Neural cell (in vitro differentiated cells): ENCODE measurements at regions not wholly inside any gene's neighbourhood (a gene's known extent, or its start where the extent isn't known, plus 50 kb on each side); places are given as distances from the start of the nearest gene placed in this dataset.

Source experiments
- H2AFZ ChIP-seq: fragments of 200-600, 300-800 bp; sonication (generic), shearing (Covaris generic); 2 replicates; pipeline ENCODE4 v1.6.0; 2014; ENCODE audit warnings: low read depth, mild to moderate bottlenecking, antibody characterized with exemption, low read length, moderate library complexity
- H3F3A ChIP-seq: fragments of 200-600 bp; shearing (Covaris generic); 2 replicates; pipeline ENCODE4 v1.6.1; 2016; ENCODE audit warnings: mild to moderate bottlenecking, moderate library complexity, mixed read lengths, antibody characterized with exemption, low read length; ENCODE audit not compliant: insufficient read depth, poor library complexity, severe bottlenecking
- H3K27ac ChIP-seq: fragments of 200-600, 300-800 bp; sonication (generic), shearing (Covaris generic); 2 replicates; pipeline ENCODE4 v1.5.1; 2014; ENCODE audit warnings: mild to moderate bottlenecking, low read length, moderate library complexity
- H3K27me3 ChIP-seq: fragments of 300-800, 200-600 bp; sonication (generic), shearing (Covaris generic); 2 replicates; pipeline ENCODE4 v1.6.0; 2014; ENCODE audit warnings: mild to moderate bottlenecking, low read depth, low read length, moderate library complexity; ENCODE audit not compliant: insufficient read depth
- H3K36me3 ChIP-seq: fragments of 300-800, 200-600 bp; sonication (generic), shearing (Covaris generic); 2 replicates; pipeline ENCODE4 v1.5.1; 2014; ENCODE audit warnings: mild to moderate bottlenecking, antibody characterized with exemption, low read length, moderate library complexity; ENCODE audit not compliant: insufficient read depth
- H3K4me2 ChIP-seq: fragments of 300-800, 200-600 bp; sonication (generic), shearing (Covaris generic); 2 replicates; pipeline ENCODE4 v1.6.0; 2014; ENCODE audit warnings: mild to moderate bottlenecking, low read length
- H3K4me3 ChIP-seq: fragments of 300-800, 200-600 bp; sonication (generic), shearing (Covaris generic); 2 replicates; pipeline ENCODE4 v1.5.1; 2014; ENCODE audit warnings: mild to moderate bottlenecking, low read length, moderate library complexity
- H3K79me2 ChIP-seq: fragments of 200-600 bp; shearing (Covaris generic); replicated peaks from 2 replicates; pipeline ENCODE4 v1.6.0; 2014; ENCODE audit warnings: mild to moderate bottlenecking, low read length, moderate library complexity; ENCODE audit not compliant: insufficient read depth
- H3K9ac ChIP-seq: fragments of 300-800, 200-600 bp; sonication (generic), shearing (Covaris generic); 2 replicates; pipeline ENCODE4 v1.6.1; 2016; ENCODE audit warnings: mild to moderate bottlenecking, low read length, mixed read lengths
- H3K9me2 ChIP-seq: fragments of 200-600 bp; shearing (Covaris generic); 2 replicates; pipeline ENCODE4 v1.6.1; 2016; ENCODE audit warnings: mild to moderate bottlenecking, low read length, mixed read lengths; ENCODE audit not compliant: insufficient read depth
- H3K9me3 ChIP-seq: fragments of 200-600, 300-800 bp; sonication (generic), shearing (Covaris generic); 2 replicates; pipeline ENCODE4 v1.6.1; 2016; ENCODE audit warnings: mild to moderate bottlenecking, mixed run types, low read length, moderate library complexity, mixed read lengths
- H4K20me1 ChIP-seq: fragments of 200-600 bp; shearing (Covaris generic); 2 replicates; pipeline ENCODE4 v1.6.1; 2016; ENCODE audit warnings: mild to moderate bottlenecking, mixed run types; ENCODE audit not compliant: insufficient read depth
- CTCF ChIP-seq: fragments of 450-650 bp; IDR thresholded peaks from 2 replicates; pipeline ENCODE4 v1.5.1; 2014; ENCODE audit warnings: antibody characterized with exemption, mild to moderate bottlenecking, moderate library complexity; ENCODE audit not compliant: poor library complexity, severe bottlenecking
- EP300 ChIP-seq: fragments of 450-650 bp; conservative IDR thresholded peaks from 2 replicates; pipeline ENCODE4 v1.6.1; 2014; ENCODE audit warnings: antibody characterized with exemption, mild to moderate bottlenecking, moderate library complexity; ENCODE audit not compliant: poor library complexity, severe bottlenecking
- EZH2 ChIP-seq: fragments of 200-600, 300-800 bp; shearing (Covaris generic), sonication (generic); IDR thresholded peaks from 2 replicates; pipeline ENCODE4 v1.6.1; 2014; ENCODE audit warnings: antibody characterized with exemption, low read length, borderline replicate concordance, mild to moderate bottlenecking; ENCODE audit not compliant: insufficient read depth, poor library complexity, severe bottlenecking
- MXI1 ChIP-seq: fragments of 450-650 bp; conservative IDR thresholded peaks from 2 replicates; pipeline ENCODE4 v1.6.1; 2014; ENCODE audit warnings: antibody characterized with exemption, mild to moderate bottlenecking; ENCODE audit not compliant: poor library complexity, severe bottlenecking
- POLR2AphosphoS5 ChIP-seq: IDR thresholded peaks from 2 replicates; pipeline ENCODE4 v1.6.1; 2012
- RAD21 ChIP-seq: fragments of 450-650 bp; conservative IDR thresholded peaks from 2 replicates; pipeline ENCODE4 v1.6.1; 2014; ENCODE audit warnings: antibody characterized with exemption, mild to moderate bottlenecking, moderate library complexity
- REST ChIP-seq: IDR thresholded peaks from 2 replicates; pipeline ENCODE4 v1.6.1; 2012; ENCODE audit warnings: borderline replicate concordance
- SMC3 ChIP-seq: fragments of 450-650 bp; conservative IDR thresholded peaks from 2 replicates; pipeline ENCODE4 v1.6.1; 2014; ENCODE audit warnings: antibody characterized with exemption, mild to moderate bottlenecking, moderate library complexity; ENCODE audit not compliant: poor library complexity
- TAF1 ChIP-seq: IDR thresholded peaks from 2 replicates; pipeline ENCODE4 v1.6.1; 2012; ENCODE audit warnings: low read depth

GRCh38 chr9:14515571-14516198, 177.5 kb downstream of the ZDHHC21 start:
- TF ChIP-seq MXI1 (no peak), POLR2AphosphoS5 (no peak), REST (no peak), CTCF (no peak), TAF1 (no peak), EZH2 (no peak), EP300 (no peak), SMC3 (no peak), RAD21 (no peak)
- Histone ChIP-seq H3K4me2 (no peak overlapping the region), H2AFZ (no peak overlapping the region), H3K27me3 (no peaks in the 10 kb centered on the region), H4K20me1 (no peaks in the 10 kb centered on the region), H3K4me3 (no peak overlapping the region), H3K27ac (no peak overlapping the region), H3K36me3 (no peaks in the 10 kb centered on the region), H3F3A (no peaks in the 10 kb centered on the region), H3K9me3 (no peaks in the 10 kb centered on the region), H3K79me2 (no peaks in the 10 kb centered on the region), H3K9me2 (no peaks in the 10 kb centered on the region), H3K9ac (no peak overlapping the region)

GRCh38 chr9:14515049-14515448, 178.2 kb downstream of the ZDHHC21 start:
- Histone ChIP-seq H3K79me2 (no peaks in the 10 kb centered on the region), H3K9me3 (no peaks in the 10 kb centered on the region), H3K9ac (no peak overlapping the region), H3K9me2 (no peaks in the 10 kb centered on the region), H3K27ac (no peak overlapping the region), H3K4me2 (no peak overlapping the region), H3K36me3 (no peaks in the 10 kb centered on the region), H3F3A (no peaks in the 10 kb centered on the region), H3K4me3 (no peak overlapping the region), H2AFZ (no peak overlapping the region), H4K20me1 (no peaks in the 10 kb centered on the region), H3K27me3 (no peaks in the 10 kb centered on the region)
- TF ChIP-seq REST (no peak), POLR2AphosphoS5 (no peak), EP300 (no peak), RAD21 (no peak), TAF1 (no peak), MXI1 (no peak), CTCF (no peak)
